ENCODE measurements at regions not wholly inside any gene's neighbourhood (a gene's known extent, or its start where the extent isn't known, plus 50 kb on each side); places are given as distances from the start of the nearest gene placed in this dataset.
A peak's percentile ranks its signal among the peaks of the same experiment; 100 is the strongest.

GRCh38 chr1:112797224-112797623 is 82.1 kb upstream of the PPM1J start:
- Histone ChIP-seq H3K27ac (no peak overlapping the region), H3K27me3 (replicated peaks) (no peaks in the 10 kb centered on the region), H3K4me3 (ENCODE audit: low read depth, low read length) (no peak overlapping the region), H3K36me3 (replicated peaks) (no peaks in the 10 kb centered on the region)
- no peak for DNase-seq
- in situ Hi-C loops (cut with HindIII; ENCODE audit: low pct_ligation_motif_present, low sequenced_read_pairs), result no loop called here
- TF ChIP-seq, protein P1, sequence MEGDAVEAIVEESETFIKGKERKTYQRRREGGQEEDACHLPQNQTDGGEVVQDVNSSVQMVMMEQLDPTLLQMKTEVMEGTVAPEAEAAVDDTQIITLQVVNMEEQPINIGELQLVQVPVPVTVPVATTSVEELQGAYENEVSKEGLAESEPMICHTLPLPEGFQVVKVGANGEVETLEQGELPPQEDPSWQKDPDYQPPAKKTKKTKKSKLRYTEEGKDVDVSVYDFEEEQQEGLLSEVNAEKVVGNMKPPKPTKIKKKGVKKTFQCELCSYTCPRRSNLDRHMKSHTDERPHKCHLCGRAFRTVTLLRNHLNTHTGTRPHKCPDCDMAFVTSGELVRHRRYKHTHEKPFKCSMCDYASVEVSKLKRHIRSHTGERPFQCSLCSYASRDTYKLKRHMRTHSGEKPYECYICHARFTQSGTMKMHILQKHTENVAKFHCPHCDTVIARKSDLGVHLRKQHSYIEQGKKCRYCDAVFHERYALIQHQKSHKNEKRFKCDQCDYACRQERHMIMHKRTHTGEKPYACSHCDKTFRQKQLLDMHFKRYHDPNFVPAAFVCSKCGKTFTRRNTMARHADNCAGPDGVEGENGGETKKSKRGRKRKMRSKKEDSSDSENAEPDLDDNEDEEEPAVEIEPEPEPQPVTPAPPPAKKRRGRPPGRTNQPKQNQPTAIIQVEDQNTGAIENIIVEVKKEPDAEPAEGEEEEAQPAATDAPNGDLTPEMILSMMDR (IDR thresholded peaks at IDR 0.05; ENCODE audit: low read depth, low read length, missing control alignments), result no peak

GRCh38 chr1:112794654-112795239 is 79.6 kb upstream of the PPM1J start:
- Histone ChIP-seq H3K4me3 (ENCODE audit: low read depth, low read length) (no peak overlapping the region), H3K27me3 (replicated peaks) (no peaks in the 10 kb centered on the region), H3K36me3 (replicated peaks) (no peaks in the 10 kb centered on the region), H3K27ac (no peak overlapping the region)
- no peak for DNase-seq
- TF ChIP-seq, protein P1 (IDR thresholded peaks at IDR 0.05; ENCODE audit: low read depth, low read length, missing control alignments), result no peak
- in situ Hi-C loops (cut with HindIII; ENCODE audit: low pct_ligation_motif_present, low sequenced_read_pairs), result no loop called here

DNA sequence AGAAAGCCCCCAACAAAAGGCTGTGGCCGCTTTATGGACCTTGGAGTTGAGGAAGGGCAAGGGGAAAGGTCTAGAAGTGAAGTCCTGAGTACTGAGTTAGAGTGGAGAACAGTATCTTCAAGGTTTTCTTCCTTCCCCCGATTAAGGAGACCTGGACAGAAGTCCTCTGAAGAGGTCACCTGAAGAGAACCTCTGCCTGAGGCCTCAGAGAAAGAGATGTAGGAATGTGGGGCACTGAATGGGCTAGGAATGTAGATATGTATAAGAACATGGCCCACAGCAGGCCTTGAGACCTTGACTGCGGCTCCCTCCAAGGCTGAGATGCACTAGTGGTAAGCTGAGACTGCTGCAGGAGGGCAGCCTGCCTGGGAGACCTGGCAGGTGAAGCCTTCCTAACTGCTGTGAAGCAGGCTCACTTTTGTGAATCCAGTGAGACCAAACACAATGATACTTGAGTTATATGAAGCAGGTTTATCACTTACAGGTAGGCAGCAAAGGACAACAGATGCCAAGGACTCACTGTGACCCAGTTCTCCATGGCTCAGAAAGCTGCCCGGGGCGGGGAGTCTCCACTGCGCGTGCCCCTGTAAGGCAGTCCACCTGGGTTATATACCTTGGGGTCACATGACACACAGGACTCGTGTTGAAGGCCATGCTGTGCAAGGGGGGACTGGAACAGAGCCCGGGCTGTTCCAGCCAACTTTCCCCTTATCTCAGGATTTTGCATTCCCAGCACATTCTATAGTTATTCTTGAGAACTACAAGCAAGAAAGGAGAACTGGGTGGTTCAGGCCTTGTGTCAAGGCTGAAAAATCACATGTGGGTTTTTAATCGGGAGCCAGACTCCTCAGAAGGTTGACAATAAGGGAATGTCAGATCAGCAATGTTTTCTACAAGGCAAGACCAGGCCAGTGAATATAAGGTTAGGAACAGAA is 78.8 kb upstream of the PPM1J start:
- DNase-seq, result no peak
- Histone ChIP-seq H3K36me3 (replicated peaks) (no peaks in the 10 kb centered on the region), H3K4me3 (ENCODE audit: low read depth, low read length) (no peak overlapping the region), H3K27ac (no peak overlapping the region), H3K27me3 (replicated peaks) (no peaks in the 10 kb centered on the region)
- in situ Hi-C loops (cut with HindIII; ENCODE audit: low pct_ligation_motif_present, low sequenced_read_pairs), result no loop called here
- TF ChIP-seq, protein P1 (IDR thresholded peaks at IDR 0.05; ENCODE audit: low read depth, low read length, missing control alignments), result no peak

DNA sequence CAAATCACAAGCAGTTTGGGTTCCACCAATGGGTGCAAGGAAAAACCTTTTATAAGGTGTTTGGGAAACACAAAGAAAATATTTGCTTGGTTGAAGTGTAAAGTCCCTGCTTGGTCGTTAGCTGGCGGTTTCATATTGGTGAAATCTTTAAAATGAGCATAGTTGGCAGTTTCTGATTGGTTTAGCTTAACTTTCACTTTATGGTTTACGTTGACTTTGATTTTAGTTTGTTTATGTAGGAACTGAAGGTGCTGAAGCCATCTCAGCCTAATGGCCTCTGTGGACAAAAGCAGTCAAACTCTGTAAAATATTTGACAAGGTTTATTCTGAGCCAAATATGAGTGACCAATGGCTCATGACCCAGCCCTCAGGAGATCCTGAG is 76.6 kb upstream of the PPM1J start:
- TF ChIP-seq, protein P1 (IDR thresholded peaks at IDR 0.05; ENCODE audit: low read depth, low read length, missing control alignments), result no peak
- Histone ChIP-seq H3K36me3 (replicated peaks) (no peaks in the 10 kb centered on the region), H3K27ac (peak overlapping the region; percentile 2), H3K4me3 (ENCODE audit: low read depth, low read length) (no peak overlapping the region), H3K27me3 (replicated peaks) (no peaks in the 10 kb centered on the region)
- DNase-seq, result no peak
- in situ Hi-C loops (cut with HindIII; ENCODE audit: low pct_ligation_motif_present, low sequenced_read_pairs), result no loop called here

DNA sequence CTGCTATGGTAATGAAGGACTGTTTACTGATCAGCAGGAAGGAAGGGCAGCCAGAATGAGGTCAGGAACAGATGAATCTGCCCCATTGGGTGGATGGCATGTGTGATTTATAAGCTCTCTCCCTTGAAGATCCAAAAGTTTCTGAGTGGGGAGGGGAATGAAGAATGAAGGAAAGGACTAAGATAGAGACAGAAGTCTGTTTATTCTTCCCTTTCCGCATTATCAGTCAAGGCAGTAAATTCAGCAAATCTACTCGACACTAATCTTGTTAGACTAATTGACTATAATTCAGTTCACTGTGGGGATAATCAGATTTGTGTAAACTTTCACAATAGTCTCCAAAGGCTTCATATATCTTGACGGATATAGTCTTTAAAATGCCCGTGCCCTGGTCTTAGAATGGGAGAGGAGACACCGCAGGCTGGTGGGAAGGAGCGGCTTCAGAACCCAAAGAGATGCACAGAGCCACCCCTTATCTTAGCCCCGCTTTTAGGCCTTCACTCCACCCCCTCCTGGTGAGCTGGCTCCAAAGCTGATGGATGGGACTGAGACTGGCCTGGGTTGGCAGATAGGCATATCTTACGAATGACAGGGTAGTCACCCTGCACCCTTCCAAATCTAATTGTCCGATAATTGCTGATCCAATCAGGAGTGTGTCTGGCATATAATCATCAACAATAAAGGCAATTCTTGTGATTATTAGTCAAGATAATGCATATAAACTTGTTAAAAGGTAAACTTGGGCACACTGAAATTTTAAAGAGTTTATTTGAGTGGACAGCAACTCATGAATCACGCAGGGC is 76.0 kb upstream of the PPM1J start:
- no peaks in the 10 kb centered on the region for H3K36me3 ChIP-seq (replicated peaks)
- H3K27ac ChIP-seq, result no peak overlapping the region
- in situ Hi-C loops (cut with HindIII; ENCODE audit: low pct_ligation_motif_present, low sequenced_read_pairs), result no loop called here
- DNase-seq, result no peak
- H3K4me3 ChIP-seq (ENCODE audit: low read depth, low read length), result no peak overlapping the region
- H3K27me3 ChIP-seq (replicated peaks), result no peaks in the 10 kb centered on the region
- TF ChIP-seq, protein P1 (IDR thresholded peaks at IDR 0.05; ENCODE audit: low read depth, low read length, missing control alignments), result no peak

Measured in brain microvascular endothelial cell (primary cell).